Cardiac muscle cell (in vitro differentiated cells and primary cell): ENCODE measurements at regions not wholly inside any gene's neighbourhood (a gene's known extent, or its start where the extent isn't known, plus 50 kb on each side); places are given as distances from the start of the nearest gene placed in this dataset.

ENCODE experiments used
- DNase-seq, 2 donors: peaks; one replicate each; pipeline versions ENCODE4 v3.0.0 to v3.0.0-alpha.2; 2010 to 2017; ENCODE audit warnings: low read depth in 1 of 2, low spot score in 1 of 2
- H3K27ac ChIP-seq: fragments of 200-600 bp; sonication (generic); 2 replicates; pipeline ENCODE4 v1.5.1; 2016
- H3K27me3 ChIP-seq: fragments of 200-600 bp; sonication (generic); 2 replicates; pipeline ENCODE4 v1.6.0; 2016; ENCODE audit warnings: control low read depth
- H3K36me3 ChIP-seq: fragments of 200-600 bp; sonication (generic); 2 replicates; pipeline ENCODE4 v1.5.1; 2016; ENCODE audit warnings: control low read depth
- H3K4me1 ChIP-seq: fragments of 200-600 bp; sonication (generic); 2 replicates; pipeline ENCODE4 v1.8.1; 2017; ENCODE audit warnings: low read depth, mild to moderate bottlenecking, mixed run types
- H3K4me3 ChIP-seq: fragments of 200-600 bp; sonication (generic); 2 replicates; pipeline ENCODE4 v1.5.1; 2016; ENCODE audit warnings: mild to moderate bottlenecking
- H3K9me3 ChIP-seq: fragments of 200-600 bp; sonication (generic); 2 replicates; pipeline ENCODE4 v1.5.1; 2017; ENCODE audit warnings: low read depth, mild to moderate bottlenecking, control low read depth
- TF ChIP-seq, protein P1 (sequence below): IDR thresholded peaks from 2 replicates; pipeline ENCODE4 v1.5.1; 2012; ENCODE audit warnings: low read depth, mild to moderate bottlenecking, low read length

DNA sequence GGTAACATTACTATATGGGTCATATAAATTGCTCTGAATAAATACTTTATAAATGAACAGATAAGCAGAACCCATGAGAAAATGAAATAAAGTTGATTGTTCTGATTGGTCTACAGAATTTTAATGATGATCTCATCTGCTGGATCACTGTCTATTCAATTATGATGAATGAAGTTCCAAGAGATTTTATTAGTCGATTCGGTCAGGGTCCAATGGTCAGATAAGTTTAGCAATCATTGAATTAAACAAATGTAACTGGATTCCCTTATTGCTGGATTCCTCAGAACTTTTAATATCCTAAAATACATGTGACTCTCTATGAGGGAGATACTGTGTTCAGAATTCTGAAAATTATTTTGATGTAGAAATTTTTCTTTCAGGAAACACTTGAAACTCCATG is 715.2 kb downstream of the EPM2A start:
- H3K36me3 ChIP-seq: no peaks in the 10 kb centered on the region
- H3K27me3 ChIP-seq: no peaks in the 10 kb centered on the region
- TF ChIP-seq, protein P1, sequence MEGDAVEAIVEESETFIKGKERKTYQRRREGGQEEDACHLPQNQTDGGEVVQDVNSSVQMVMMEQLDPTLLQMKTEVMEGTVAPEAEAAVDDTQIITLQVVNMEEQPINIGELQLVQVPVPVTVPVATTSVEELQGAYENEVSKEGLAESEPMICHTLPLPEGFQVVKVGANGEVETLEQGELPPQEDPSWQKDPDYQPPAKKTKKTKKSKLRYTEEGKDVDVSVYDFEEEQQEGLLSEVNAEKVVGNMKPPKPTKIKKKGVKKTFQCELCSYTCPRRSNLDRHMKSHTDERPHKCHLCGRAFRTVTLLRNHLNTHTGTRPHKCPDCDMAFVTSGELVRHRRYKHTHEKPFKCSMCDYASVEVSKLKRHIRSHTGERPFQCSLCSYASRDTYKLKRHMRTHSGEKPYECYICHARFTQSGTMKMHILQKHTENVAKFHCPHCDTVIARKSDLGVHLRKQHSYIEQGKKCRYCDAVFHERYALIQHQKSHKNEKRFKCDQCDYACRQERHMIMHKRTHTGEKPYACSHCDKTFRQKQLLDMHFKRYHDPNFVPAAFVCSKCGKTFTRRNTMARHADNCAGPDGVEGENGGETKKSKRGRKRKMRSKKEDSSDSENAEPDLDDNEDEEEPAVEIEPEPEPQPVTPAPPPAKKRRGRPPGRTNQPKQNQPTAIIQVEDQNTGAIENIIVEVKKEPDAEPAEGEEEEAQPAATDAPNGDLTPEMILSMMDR: no peak
- peaks cover 22% of the 10 kb centered on the region for H3K4me1 ChIP-seq
- no peak overlapping the region for H3K4me3 ChIP-seq
- DNase-seq: no peak
- no peak overlapping the region for H3K27ac ChIP-seq
- H3K9me3 ChIP-seq: no peaks in the 10 kb centered on the region

DNA sequence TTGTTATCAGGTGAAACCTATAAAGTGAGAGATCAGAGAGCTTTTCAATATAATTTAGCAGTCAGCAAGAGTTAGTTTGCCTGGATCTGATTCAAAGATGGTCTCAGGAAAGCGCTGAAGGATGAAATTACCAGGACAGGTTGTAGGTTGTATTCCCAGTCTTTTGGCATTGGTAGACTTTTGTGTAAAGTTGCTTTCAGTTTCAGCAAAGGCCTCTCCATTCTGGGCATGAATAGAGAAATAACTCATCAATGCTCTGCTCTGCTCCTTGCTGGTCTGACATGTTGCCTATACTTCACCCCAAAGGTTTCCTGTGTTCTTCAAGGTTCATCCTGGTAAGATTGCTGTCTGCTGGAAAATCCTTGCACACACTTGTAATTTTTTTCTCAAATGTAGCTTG is 714.8 kb downstream of the EPM2A start:
- TF ChIP-seq, protein P1: no peak
- no peak for DNase-seq

DNA sequence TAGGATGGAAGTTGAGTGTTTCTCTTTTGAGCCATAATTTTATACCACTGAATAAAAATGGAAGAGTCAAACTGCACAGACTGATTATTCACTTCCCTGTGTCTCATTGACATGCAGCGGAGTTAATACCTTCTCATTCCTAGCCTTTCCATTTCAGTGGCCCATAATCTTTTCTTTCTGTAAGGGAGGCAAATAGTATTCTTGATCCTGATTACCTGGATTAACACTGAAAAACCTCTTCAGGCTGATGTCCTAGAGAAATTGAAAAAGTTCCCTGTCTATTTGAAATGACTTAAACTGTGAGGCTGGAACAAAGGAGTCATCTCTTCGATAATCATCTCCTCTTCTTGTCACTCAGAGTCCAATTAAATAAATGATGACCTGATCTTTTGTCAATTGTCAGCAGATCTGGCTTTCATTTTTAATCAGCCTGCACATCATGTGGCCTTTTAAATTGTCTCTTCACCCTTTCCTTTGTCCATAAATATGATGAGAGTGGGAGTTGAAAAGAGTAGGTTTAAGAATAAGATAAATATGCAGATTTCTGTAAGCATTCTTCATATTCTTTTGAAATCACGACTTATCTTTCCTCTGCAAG is 713.0 kb downstream of the EPM2A start:
- DNase-seq: no peak
- Histone ChIP-seq H3K4me1 (peaks cover 13% of the 10 kb centered on the region), H3K9me3 (no peaks in the 10 kb centered on the region), H3K36me3 (no peaks in the 10 kb centered on the region), H3K4me3 (no peak overlapping the region), H3K27me3 (no peaks in the 10 kb centered on the region), H3K27ac (no peak overlapping the region)
- TF ChIP-seq, protein P1: no peak

More for the DNA sequence above, 714.8 kb downstream of the EPM2A start:
- Histone ChIP-seq H3K4me3 (no peak overlapping the region), H3K4me1 (peaks cover 18% of the 10 kb centered on the region), H3K27me3 (no peaks in the 10 kb centered on the region), H3K27ac (no peak overlapping the region), H3K36me3 (no peaks in the 10 kb centered on the region), H3K9me3 (no peaks in the 10 kb centered on the region)

DNA sequence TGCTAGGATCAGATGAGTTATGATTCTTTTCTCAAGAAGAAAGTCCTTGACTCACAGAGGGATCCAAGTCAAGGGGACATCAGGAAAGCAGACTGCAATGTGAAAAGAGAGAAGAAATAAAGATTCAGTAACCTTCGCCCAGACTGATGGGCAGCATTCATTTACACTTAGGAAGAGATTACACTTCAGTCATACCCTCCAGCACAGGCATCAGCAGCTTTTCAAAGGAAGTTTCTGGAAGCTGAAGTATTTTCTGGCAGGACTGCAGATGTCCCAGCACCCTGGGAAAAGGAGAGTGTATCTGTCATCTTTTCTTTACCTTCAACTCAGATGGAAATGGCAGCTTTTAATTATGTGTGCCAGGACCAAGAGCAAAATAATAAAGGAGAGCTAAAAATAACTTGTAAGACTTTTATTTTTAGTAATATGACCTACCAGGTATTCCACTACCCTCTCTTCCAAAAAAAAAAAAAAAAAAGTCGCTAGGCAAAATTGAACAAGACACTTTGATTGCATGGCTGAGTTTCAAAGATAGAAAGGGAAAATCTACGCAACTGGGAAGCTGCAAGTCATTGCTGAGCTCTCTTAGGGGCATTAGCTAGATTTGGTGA is 712.1 kb downstream of the EPM2A start:
- H3K9me3 ChIP-seq: no peaks in the 10 kb centered on the region
- H3K27ac ChIP-seq: no peak overlapping the region
- H3K4me3 ChIP-seq: no peak overlapping the region
- H3K36me3 ChIP-seq: no peaks in the 10 kb centered on the region
- H3K27me3 ChIP-seq: no peaks in the 10 kb centered on the region
- DNase-seq: no peak
- peaks cover 13% of the 10 kb centered on the region for H3K4me1 ChIP-seq
- TF ChIP-seq, protein P1: no peak

DNA sequence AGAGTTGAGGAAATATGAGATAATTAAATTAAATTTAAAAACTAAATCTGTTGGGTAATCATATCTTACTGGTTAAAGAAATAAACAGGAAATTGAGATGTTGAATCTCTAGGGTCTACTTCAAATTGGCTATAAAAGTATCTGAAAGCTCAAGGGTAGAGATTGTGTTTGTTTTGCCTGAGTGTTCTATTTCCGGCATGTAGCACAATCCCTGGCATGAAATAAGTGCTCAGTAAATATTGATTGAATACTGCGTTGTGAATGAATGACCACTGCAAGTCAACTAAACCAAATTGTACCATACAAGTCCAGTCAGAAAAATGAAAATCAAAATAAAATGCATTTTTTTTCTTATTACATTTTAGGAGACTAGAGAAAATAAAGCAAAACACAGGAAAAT is 709.8 kb downstream of the EPM2A start:
- Histone ChIP-seq H3K27me3 (no peaks in the 10 kb centered on the region), H3K9me3 (no peaks in the 10 kb centered on the region), H3K27ac (no peak overlapping the region), H3K36me3 (no peaks in the 10 kb centered on the region), H3K4me3 (no peak overlapping the region), H3K4me1 (peaks cover 13% of the 10 kb centered on the region)
- DNase-seq: no peak
- TF ChIP-seq, protein P1: no peak
